ENCODE measurements at regions not wholly inside any gene's neighbourhood (a gene's known extent, or its start where the extent isn't known, plus 50 kb on each side); places are given as distances from the start of the nearest gene placed in this dataset.

GRCh38 chr18:2087877-2088673, 483.2 kb downstream of the METTL4 start:
- Histone ChIP-seq H2AFZ (ENCODE audit: low read length) (no peak overlapping the region), H3K36me3 (replicated peaks in 1 of 2; ENCODE audit: control insufficient read depth in 2 of 2, insufficient read depth in 2 of 2, low read length in 2 of 2) (no peaks in the 10 kb centered on the region), H2BK5ac (ENCODE audit: low read length) (no peak overlapping the region), H3K4me3 (ENCODE audit: low read length in 2 of 2) (no peak overlapping the region), H4K8ac (ENCODE audit: low read depth, low read length) (no peak overlapping the region), H3K18ac (ENCODE audit: low read length) (no peak overlapping the region), H2BK12ac (ENCODE audit: low read length) (no peak overlapping the region), H3K27me3 (ENCODE audit: control insufficient read depth in 3 of 3, insufficient read depth in 3 of 3, low read depth in 1 of 3, low read length in 3 of 3) (no peaks in the 10 kb centered on the region), H3K9ac (ENCODE audit: low read depth, low read length, poor library complexity) (no peak overlapping the region), H2AK5ac (ENCODE audit: low read depth, low read length) (no peak overlapping the region), H2BK120ac (ENCODE audit: low read depth, low read length) (no peak overlapping the region), H3K27ac (replicated peaks; ENCODE audit: low read length) (no peak overlapping the region), H3K79me1 (ENCODE audit: low read depth, low read length) (no peaks in the 10 kb centered on the region), H2BK15ac (ENCODE audit: low read length) (no peak overlapping the region), H3K9me3 (replicated peaks in 1 of 2; ENCODE audit: control insufficient read depth in 2 of 2, insufficient read depth in 1 of 2, low read depth in 1 of 2, low read length in 2 of 2) (no peaks in the 10 kb centered on the region), H3K4me2 (ENCODE audit: insufficient read depth, low read length, poor library complexity, severe bottlenecking) (no peak overlapping the region), H3K23ac (ENCODE audit: low read depth, low read length, poor library complexity) (no peak overlapping the region), H3K14ac (ENCODE audit: low read length) (no peak overlapping the region), H3K4me1 (ENCODE audit: control insufficient read depth in 2 of 2, insufficient read depth in 1 of 2, low read depth in 1 of 2, low read length in 2 of 2) (no peaks in the 10 kb centered on the region), H4K91ac (ENCODE audit: low read depth, low read length, poor library complexity) (no peak overlapping the region), H3K4ac (ENCODE audit: low read length) (no peak overlapping the region)
- DNase-seq (ENCODE audit: low spot score) = no peak
- WGBS, 2 donors (ENCODE audit: extremely low coverage in 2 of 2, insufficient read length in 2 of 2, insufficient replicate concordance in 1 of 2) = no CpG with 5 or more reads among the region's 5 CpGs

- Histone ChIP-seq H2AK5ac (ENCODE audit: low read depth, low read length) (no peak overlapping the region), H3K27ac (replicated peaks; ENCODE audit: low read length) (no peak overlapping the region), H3K14ac (ENCODE audit: low read length) (no peak overlapping the region), H4K8ac (ENCODE audit: low read depth, low read length) (no peak overlapping the region), H2AFZ (ENCODE audit: low read length) (no peak overlapping the region), H2BK5ac (ENCODE audit: low read length) (no peak overlapping the region), H2BK15ac (ENCODE audit: low read length) (no peak overlapping the region), H3K4ac (ENCODE audit: low read length) (no peak overlapping the region), H2BK12ac (ENCODE audit: low read length) (no peak overlapping the region), H3K27me3 (ENCODE audit: control insufficient read depth in 3 of 3, insufficient read depth in 3 of 3, low read depth in 1 of 3, low read length in 3 of 3) (no peaks in the 10 kb centered on the region), H3K9ac (ENCODE audit: low read depth, low read length, poor library complexity) (no peak overlapping the region), H3K18ac (ENCODE audit: low read length) (no peak overlapping the region), H3K4me2 (ENCODE audit: insufficient read depth, low read length, poor library complexity, severe bottlenecking) (no peak overlapping the region), H3K36me3 (replicated peaks in 1 of 2; ENCODE audit: control insufficient read depth in 2 of 2, insufficient read depth in 2 of 2, low read length in 2 of 2) (no peaks in the 10 kb centered on the region), H2BK120ac (ENCODE audit: low read depth, low read length) (no peak overlapping the region), H3K79me1 (ENCODE audit: low read depth, low read length) (no peaks in the 10 kb centered on the region), H3K4me1 (ENCODE audit: control insufficient read depth in 2 of 2, insufficient read depth in 1 of 2, low read depth in 1 of 2, low read length in 2 of 2) (no peaks in the 10 kb centered on the region), H4K91ac (ENCODE audit: low read depth, low read length, poor library complexity) (no peak overlapping the region), H3K9me3 (replicated peaks in 1 of 2; ENCODE audit: control insufficient read depth in 2 of 2, insufficient read depth in 1 of 2, low read depth in 1 of 2, low read length in 2 of 2) (no peaks in the 10 kb centered on the region), H3K4me3 (ENCODE audit: low read length in 2 of 2) (no peak overlapping the region), H3K23ac (ENCODE audit: low read depth, low read length, poor library complexity) (no peak overlapping the region)
- DNase-seq (ENCODE audit: low spot score) = no peak
- WGBS, 2 donors (ENCODE audit: extremely low coverage in 2 of 2, insufficient read length in 2 of 2, insufficient replicate concordance in 1 of 2) = no CpG with 5 or more reads among the region's 2 CpGs
Measured at GRCh38 chr18:2089396-2089795, 481.9 kb downstream of the METTL4 start.

GRCh38 chr18:2091937-2092336, 479.4 kb downstream of the METTL4 start:
- Histone ChIP-seq H3K4me1 (ENCODE audit: control insufficient read depth in 2 of 2, insufficient read depth in 1 of 2, low read depth in 1 of 2, low read length in 2 of 2) (no peaks in the 10 kb centered on the region), H3K4me2 (ENCODE audit: insufficient read depth, low read length, poor library complexity, severe bottlenecking) (no peak overlapping the region), H2BK5ac (ENCODE audit: low read length) (no peak overlapping the region), H3K4me3 (ENCODE audit: low read length in 2 of 2) (no peak overlapping the region), H3K27ac (replicated peaks; ENCODE audit: low read length) (no peak overlapping the region), H2AK5ac (ENCODE audit: low read depth, low read length) (no peak overlapping the region), H3K14ac (ENCODE audit: low read length) (no peak overlapping the region), H3K9me3 (replicated peaks in 1 of 2; ENCODE audit: control insufficient read depth in 2 of 2, insufficient read depth in 1 of 2, low read depth in 1 of 2, low read length in 2 of 2) (no peaks in the 10 kb centered on the region), H3K23ac (ENCODE audit: low read depth, low read length, poor library complexity) (no peak overlapping the region), H2BK120ac (ENCODE audit: low read depth, low read length) (no peak overlapping the region), H3K9ac (ENCODE audit: low read depth, low read length, poor library complexity) (no peak overlapping the region), H2AFZ (ENCODE audit: low read length) (no peak overlapping the region), H3K79me1 (ENCODE audit: low read depth, low read length) (no peaks in the 10 kb centered on the region), H3K36me3 (replicated peaks in 1 of 2; ENCODE audit: control insufficient read depth in 2 of 2, insufficient read depth in 2 of 2, low read length in 2 of 2) (no peaks in the 10 kb centered on the region), H4K8ac (ENCODE audit: low read depth, low read length) (no peak overlapping the region), H3K27me3 (ENCODE audit: control insufficient read depth in 3 of 3, insufficient read depth in 3 of 3, low read depth in 1 of 3, low read length in 3 of 3) (no peaks in the 10 kb centered on the region), H2BK12ac (ENCODE audit: low read length) (no peak overlapping the region), H4K91ac (ENCODE audit: low read depth, low read length, poor library complexity) (no peak overlapping the region), H3K18ac (ENCODE audit: low read length) (no peak overlapping the region), H3K4ac (ENCODE audit: low read length) (no peak overlapping the region), H2BK15ac (ENCODE audit: low read length) (no peak overlapping the region)
- no CpG with 5 or more reads among the region's 3 CpGs for WGBS, 2 donors (ENCODE audit: extremely low coverage in 2 of 2, insufficient read length in 2 of 2, insufficient replicate concordance in 1 of 2)
- DNase-seq (ENCODE audit: low spot score) = no peak

GRCh38 chr18:2096551-2096950, 474.8 kb downstream of the METTL4 start:
- Histone ChIP-seq H3K4me1 (ENCODE audit: control insufficient read depth in 2 of 2, insufficient read depth in 1 of 2, low read depth in 1 of 2, low read length in 2 of 2) (no peaks in the 10 kb centered on the region), H2AFZ (ENCODE audit: low read length) (no peak overlapping the region), H4K91ac (ENCODE audit: low read depth, low read length, poor library complexity) (no peak overlapping the region), H2BK12ac (ENCODE audit: low read length) (no peak overlapping the region), H2BK120ac (ENCODE audit: low read depth, low read length) (no peak overlapping the region), H3K27me3 (ENCODE audit: control insufficient read depth in 3 of 3, insufficient read depth in 3 of 3, low read depth in 1 of 3, low read length in 3 of 3) (no peaks in the 10 kb centered on the region), H3K9me3 (replicated peaks in 1 of 2; ENCODE audit: control insufficient read depth in 2 of 2, insufficient read depth in 1 of 2, low read depth in 1 of 2, low read length in 2 of 2) (no peaks in the 10 kb centered on the region), H3K9ac (ENCODE audit: low read depth, low read length, poor library complexity) (no peak overlapping the region), H2BK5ac (ENCODE audit: low read length) (no peak overlapping the region), H3K23ac (ENCODE audit: low read depth, low read length, poor library complexity) (no peak overlapping the region), H3K4me3 (ENCODE audit: low read length in 2 of 2) (no peak overlapping the region), H2AK5ac (ENCODE audit: low read depth, low read length) (no peak overlapping the region), H3K27ac (replicated peaks; ENCODE audit: low read length) (no peak overlapping the region), H2BK15ac (ENCODE audit: low read length) (no peak overlapping the region), H3K79me1 (ENCODE audit: low read depth, low read length) (no peaks in the 10 kb centered on the region), H3K4ac (ENCODE audit: low read length) (no peak overlapping the region), H3K4me2 (ENCODE audit: insufficient read depth, low read length, poor library complexity, severe bottlenecking) (no peak overlapping the region), H3K36me3 (replicated peaks in 1 of 2; ENCODE audit: control insufficient read depth in 2 of 2, insufficient read depth in 2 of 2, low read length in 2 of 2) (no peaks in the 10 kb centered on the region), H3K18ac (ENCODE audit: low read length) (no peak overlapping the region), H4K8ac (ENCODE audit: low read depth, low read length) (no peak overlapping the region), H3K14ac (ENCODE audit: low read length) (no peak overlapping the region)
- WGBS, 2 donors (ENCODE audit: extremely low coverage in 2 of 2, insufficient read length in 2 of 2, insufficient replicate concordance in 1 of 2) = no CpG with 5 or more reads among the region's 2 CpGs
- DNase-seq (ENCODE audit: low spot score) = no peak
